Tibial nerve (tissue), 4 donors: ENCODE measurements at regions not wholly inside any gene's neighbourhood (a gene's known extent, or its start where the extent isn't known, plus 50 kb on each side); places are given as distances from the start of the nearest gene placed in this dataset.

Experiments used
- EP300 ChIP-seq, 2 donors: sonication (generic); formaldehyde crosslinking; IDR thresholded peaks; one replicate each; pipeline ENCODE4 v1.6.1; 2017; ENCODE audit warnings: antibody characterized with exemption in 2 of 2, mild to moderate bottlenecking in 1 of 2
- POLR2A ChIP-seq, 2 donors: fragments of 450-650 bp; IDR thresholded peaks; one replicate each; pipeline ENCODE4 v1.6.1; 2017; ENCODE audit warnings: antibody characterized with exemption in 2 of 2, mild to moderate bottlenecking in 2 of 2, moderate library complexity in 2 of 2
- TF ChIP-seq, protein P1 (sequence below), 5 experiments: fragments of 200-600 bp in 3 of 5; fragments of 450-650 bp in 2 of 5; sonication (generic) in 3 of 5; IDR thresholded peaks; one replicate each; pipeline ENCODE4 v1.5.1; 2016 to 2019; ENCODE audit warnings: antibody characterized with exemption in 5 of 5, mild to moderate bottlenecking in 3 of 5, moderate library complexity in 2 of 5

DNA sequence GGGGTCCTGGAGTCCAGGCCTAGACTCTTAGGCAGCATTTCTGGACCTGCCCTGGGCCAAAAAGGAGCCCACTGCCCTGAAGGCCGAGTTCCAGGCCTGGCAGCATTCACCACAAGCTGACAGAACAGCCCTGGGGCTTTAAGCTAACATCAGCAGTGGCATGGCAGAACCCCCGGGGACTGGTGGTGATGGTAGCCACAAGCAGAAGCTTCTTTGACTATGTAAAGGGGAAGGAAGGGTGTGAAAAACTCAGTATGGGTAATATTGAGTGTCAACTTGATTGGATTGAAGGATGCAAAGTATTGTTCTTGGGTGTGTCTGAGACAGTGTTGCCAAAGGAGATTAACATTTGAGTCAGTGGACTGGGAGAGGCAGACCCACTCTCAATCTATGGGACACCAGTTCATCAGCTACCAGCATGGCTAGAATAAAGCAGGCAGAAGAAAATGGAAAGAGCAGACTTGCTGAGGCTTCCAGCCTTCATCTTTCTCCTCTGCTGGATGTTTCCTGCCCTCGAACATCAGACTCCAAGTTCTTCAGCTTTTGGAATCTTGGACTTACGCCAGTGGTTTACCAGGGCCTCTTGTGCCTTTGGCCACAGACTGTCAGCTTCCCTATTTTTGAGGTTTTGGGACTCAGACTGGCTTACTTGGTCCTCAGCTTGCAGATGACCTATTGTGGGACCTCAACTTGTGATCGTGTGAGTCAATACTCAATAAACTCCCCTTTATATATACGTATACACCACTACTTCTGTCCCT lies 661.0 kb upstream of the C9orf72 start:
- TF ChIP-seq, protein P1, sequence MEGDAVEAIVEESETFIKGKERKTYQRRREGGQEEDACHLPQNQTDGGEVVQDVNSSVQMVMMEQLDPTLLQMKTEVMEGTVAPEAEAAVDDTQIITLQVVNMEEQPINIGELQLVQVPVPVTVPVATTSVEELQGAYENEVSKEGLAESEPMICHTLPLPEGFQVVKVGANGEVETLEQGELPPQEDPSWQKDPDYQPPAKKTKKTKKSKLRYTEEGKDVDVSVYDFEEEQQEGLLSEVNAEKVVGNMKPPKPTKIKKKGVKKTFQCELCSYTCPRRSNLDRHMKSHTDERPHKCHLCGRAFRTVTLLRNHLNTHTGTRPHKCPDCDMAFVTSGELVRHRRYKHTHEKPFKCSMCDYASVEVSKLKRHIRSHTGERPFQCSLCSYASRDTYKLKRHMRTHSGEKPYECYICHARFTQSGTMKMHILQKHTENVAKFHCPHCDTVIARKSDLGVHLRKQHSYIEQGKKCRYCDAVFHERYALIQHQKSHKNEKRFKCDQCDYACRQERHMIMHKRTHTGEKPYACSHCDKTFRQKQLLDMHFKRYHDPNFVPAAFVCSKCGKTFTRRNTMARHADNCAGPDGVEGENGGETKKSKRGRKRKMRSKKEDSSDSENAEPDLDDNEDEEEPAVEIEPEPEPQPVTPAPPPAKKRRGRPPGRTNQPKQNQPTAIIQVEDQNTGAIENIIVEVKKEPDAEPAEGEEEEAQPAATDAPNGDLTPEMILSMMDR (IDR thresholded peaks at IDR 0.05): no peak
- TF ChIP-seq POLR2A (IDR thresholded peaks at IDR 0.05): no peak
- no peak for TF ChIP-seq EP300 (IDR thresholded peaks at IDR 0.05)
